ENCODE measurements at regions not wholly inside any gene's neighbourhood (a gene's known extent, or its start where the extent isn't known, plus 50 kb on each side); places are given as distances from the start of the nearest gene placed in this dataset.

DNA sequence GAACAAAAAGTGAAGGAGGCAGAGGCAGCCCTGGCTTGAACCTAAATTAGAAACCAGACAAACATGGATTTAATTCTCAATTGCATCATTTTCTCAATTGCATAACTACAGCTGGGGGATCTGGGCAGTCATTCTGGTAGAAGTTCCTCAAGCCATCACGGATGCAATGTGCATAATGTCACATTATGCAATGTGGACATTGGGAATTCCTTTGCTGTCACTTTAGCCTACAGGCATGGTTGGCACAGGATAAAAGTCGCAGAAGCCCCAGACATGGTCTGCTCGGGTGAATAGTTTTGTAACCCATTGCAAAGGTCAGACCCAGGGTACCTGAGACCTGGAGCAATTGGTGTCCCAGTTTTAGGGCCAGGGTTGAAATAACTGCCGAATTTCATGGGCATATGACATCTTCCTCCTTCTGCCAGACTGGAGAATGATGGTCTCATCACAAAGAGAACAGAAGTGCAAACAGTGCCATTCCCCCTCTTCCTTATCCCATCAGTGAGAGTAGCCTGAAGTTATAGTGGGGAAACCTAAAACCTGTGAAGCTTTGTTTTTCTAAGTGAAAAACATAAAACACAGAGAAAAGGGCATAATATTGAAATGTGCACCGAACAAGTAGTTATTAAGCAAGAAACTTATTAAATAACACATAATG lies 290.8 kb downstream of the MSX2 start:
- TF ChIP-seq, protein P1, sequence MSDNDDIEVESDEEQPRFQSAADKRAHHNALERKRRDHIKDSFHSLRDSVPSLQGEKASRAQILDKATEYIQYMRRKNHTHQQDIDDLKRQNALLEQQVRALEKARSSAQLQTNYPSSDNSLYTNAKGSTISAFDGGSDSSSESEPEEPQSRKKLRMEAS (IDR thresholded peaks at IDR 0.05; ENCODE audit: low read depth), result no peak
- TF ChIP-seq ELF1 (IDR thresholded peaks at IDR 0.05), result no peak

Measured in SK-N-SH (cell line).